Type B pancreatic cell (in vitro differentiated cells): ENCODE measurements at regions not wholly inside any gene's neighbourhood (a gene's known extent, or its start where the extent isn't known, plus 50 kb on each side); places are given as distances from the start of the nearest gene placed in this dataset.

Experiments used
- DNase-seq: peaks from one replicate; pipeline ENCODE4 v3.0.0; 2021; ENCODE audit warnings: mixed read lengths; ENCODE audit not compliant: unreplicated experiment; ENCODE audit errors: extremely low spot score
- H3K27ac Mint-ChIP-seq: 2 replicates; pipeline ENCODE4 v1.8.0; 2021; ENCODE audit warnings: mild to moderate bottlenecking, mixed read lengths
- H3K27me3 Mint-ChIP-seq: 2 replicates; pipeline ENCODE4 v1.8.0; 2021; ENCODE audit warnings: mixed read lengths
- H3K36me3 Mint-ChIP-seq: 2 replicates; pipeline ENCODE4 v1.8.0; 2021; ENCODE audit warnings: mixed read lengths
- H3K4me1 Mint-ChIP-seq: one replicate; pipeline ENCODE4 v1.8.0; 2021; ENCODE audit warnings: mixed read lengths; ENCODE audit not compliant: unreplicated experiment
- H3K4me3 Mint-ChIP-seq: 2 replicates; pipeline ENCODE4 v1.8.0; 2021; ENCODE audit warnings: mild to moderate bottlenecking, mixed read lengths
- H3K9me3 Mint-ChIP-seq: 2 replicates; pipeline ENCODE4 v1.8.0; 2021; ENCODE audit warnings: mixed read lengths
- CTCF ChIP-seq: fragments of 200-600 bp; sonication (generic); conservative IDR thresholded peaks from 2 replicates; pipeline ENCODE4 v1.5.0; 2021; ENCODE audit warnings: antibody characterized with exemption, mild to moderate bottlenecking

GRCh38 chr3:68336042-68336441, 596.3 kb downstream of the TAFA4 start:
- no peak for DNase-seq
- H3K27ac Mint-ChIP-seq = no peak overlapping the region
- H3K4me3 Mint-ChIP-seq = no peak overlapping the region
- no peak for TF ChIP-seq CTCF
- H3K4me1 Mint-ChIP-seq = no peaks in the 10 kb centered on the region
- H3K27me3 Mint-ChIP-seq = no peaks in the 10 kb centered on the region
- H3K36me3 Mint-ChIP-seq = no peaks in the 10 kb centered on the region
- no peaks in the 10 kb centered on the region for H3K9me3 Mint-ChIP-seq

- Mint-ChIP-seq H3K4me3 (no peak overlapping the region), H3K36me3 (no peaks in the 10 kb centered on the region), H3K27me3 (no peaks in the 10 kb centered on the region), H3K4me1 (no peaks in the 10 kb centered on the region), H3K9me3 (no peaks in the 10 kb centered on the region), H3K27ac (no peak overlapping the region)
- no peak for TF ChIP-seq CTCF
- DNase-seq = no peak
Measured at GRCh38 chr3:68334367-68334986, 597.9 kb downstream of the TAFA4 start.

GRCh38 chr3:68328049-68328448, 604.3 kb downstream of the TAFA4 start:
- Mint-ChIP-seq H3K27me3 (no peaks in the 10 kb centered on the region), H3K4me3 (no peak overlapping the region), H3K9me3 (no peaks in the 10 kb centered on the region), H3K4me1 (no peaks in the 10 kb centered on the region), H3K27ac (no peak overlapping the region), H3K36me3 (no peaks in the 10 kb centered on the region)
- no peak for TF ChIP-seq CTCF
- no peak for DNase-seq

- no peak for TF ChIP-seq CTCF
- no peak overlapping the region for H3K4me3 Mint-ChIP-seq
- no peaks in the 10 kb centered on the region for H3K4me1 Mint-ChIP-seq
- DNase-seq = no peak
- H3K36me3 Mint-ChIP-seq = no peaks in the 10 kb centered on the region
- no peaks in the 10 kb centered on the region for H3K27me3 Mint-ChIP-seq
- no peaks in the 10 kb centered on the region for H3K9me3 Mint-ChIP-seq
- no peak overlapping the region for H3K27ac Mint-ChIP-seq
Measured at GRCh38 chr3:68315964-68316363, 616.4 kb downstream of the TAFA4 start.

GRCh38 chr3:68315546-68315945, 616.8 kb downstream of the TAFA4 start:
- Mint-ChIP-seq H3K4me1 (no peaks in the 10 kb centered on the region), H3K27me3 (no peaks in the 10 kb centered on the region), H3K36me3 (no peaks in the 10 kb centered on the region), H3K9me3 (no peaks in the 10 kb centered on the region), H3K4me3 (no peak overlapping the region), H3K27ac (no peak overlapping the region)
- no peak for TF ChIP-seq CTCF
- DNase-seq = no peak

GRCh38 chr3:68306571-68306970, 625.8 kb downstream of the TAFA4 start:
- no peaks in the 10 kb centered on the region for H3K36me3 Mint-ChIP-seq
- no peak for DNase-seq
- no peaks in the 10 kb centered on the region for H3K4me1 Mint-ChIP-seq
- H3K4me3 Mint-ChIP-seq = no peak overlapping the region
- TF ChIP-seq CTCF = no peak
- peaks cover 4% of the 10 kb centered on the region for H3K9me3 Mint-ChIP-seq
- no peaks in the 10 kb centered on the region for H3K27me3 Mint-ChIP-seq
- no peak overlapping the region for H3K27ac Mint-ChIP-seq
